Thymus (tissue), 11 donors: ENCODE measurements at regions not wholly inside any gene's neighbourhood (a gene's known extent, or its start where the extent isn't known, plus 50 kb on each side); places are given as distances from the start of the nearest gene placed in this dataset.
A peak's percentile ranks its signal among the peaks of the same experiment; 100 is the strongest.

Experiments used
- DNase-seq, 9 donors: peaks; one replicate each; pipeline ENCODE4 v3.0.0-alpha.2; 2013; ENCODE audit warnings: low spot score in 9 of 9, low read depth in 6 of 9, missing footprints in 1 of 9
- H3K27ac ChIP-seq, 2 donors: one replicate each; pipeline ENCODE4 v1.5.1; 2013; ENCODE audit warnings: control low read depth in 1 of 2, low read depth in 1 of 2, low read length in 1 of 2, mild to moderate bottlenecking in 1 of 2, moderate library complexity in 1 of 2
- H3K27me3 ChIP-seq, 2 donors: one replicate each; pipeline ENCODE4 v1.5.1; 2013; ENCODE audit warnings: low read length in 1 of 2; ENCODE audit not compliant: control insufficient read depth in 2 of 2, insufficient read depth in 1 of 2
- H3K36me3 ChIP-seq, 2 donors: one replicate each; pipeline ENCODE4 v1.5.1; 2013; ENCODE audit warnings: low read length in 1 of 2, mild to moderate bottlenecking in 1 of 2, moderate library complexity in 1 of 2; ENCODE audit not compliant: control insufficient read depth in 2 of 2, insufficient read depth in 2 of 2
- H3K4me1 ChIP-seq, 2 donors: one replicate each; pipeline ENCODE4 v1.5.1; 2013; ENCODE audit warnings: low read length in 2 of 2; ENCODE audit not compliant: control insufficient read depth in 2 of 2, insufficient read depth in 2 of 2
- H3K4me3 ChIP-seq, 2 donors: one replicate each; pipeline ENCODE4 v1.5.1; 2013; ENCODE audit warnings: low read length in 2 of 2, control low read depth in 1 of 2, mild to moderate bottlenecking in 1 of 2
- H3K9me3 ChIP-seq, 2 donors: one replicate each; pipeline ENCODE4 v1.5.1; 2013; ENCODE audit warnings: low read length in 1 of 2, mild to moderate bottlenecking in 1 of 2; ENCODE audit not compliant: control insufficient read depth in 2 of 2, insufficient read depth in 1 of 2
- WGBS: extraction: QIAGEN DNeasy Blood & Tissue Kit; methylation state at CpG from one replicate; pipeline ENCODE4 v1.1.7; 2013; 5-methylcytosine and 5-hydroxymethylcytosine counted together
- donor health status: healthy.

GRCh38 chr17:34168989-34169388, 86.1 kb upstream of the CCL2 start:
- Histone ChIP-seq H3K9me3 (no peaks in the 10 kb centered on the region), H3K4me3 (no peak overlapping the region), H3K27ac (no peak overlapping the region), H3K4me1 (peaks cover 5 to 11% of the 10 kb centered on the region in 2 donors), H3K36me3 (no peaks in the 10 kb centered on the region), H3K27me3 (no peaks in the 10 kb centered on the region)
- 96% methylated on average over 4 of the region's 4 CpGs for WGBS
- DNase-seq = no peak

- Histone ChIP-seq H3K4me3 (no peak overlapping the region), H3K36me3 (no peaks in the 10 kb centered on the region), H3K4me1 (peaks cover 5 to 11% of the 10 kb centered on the region in 2 donors), H3K9me3 (no peaks in the 10 kb centered on the region), H3K27ac (no peak overlapping the region), H3K27me3 (no peaks in the 10 kb centered on the region)
- DNase-seq = no peak
These were observed 85.6 kb upstream of the CCL2 start for GRCh38 chr17:34169496-34169895.

DNA sequence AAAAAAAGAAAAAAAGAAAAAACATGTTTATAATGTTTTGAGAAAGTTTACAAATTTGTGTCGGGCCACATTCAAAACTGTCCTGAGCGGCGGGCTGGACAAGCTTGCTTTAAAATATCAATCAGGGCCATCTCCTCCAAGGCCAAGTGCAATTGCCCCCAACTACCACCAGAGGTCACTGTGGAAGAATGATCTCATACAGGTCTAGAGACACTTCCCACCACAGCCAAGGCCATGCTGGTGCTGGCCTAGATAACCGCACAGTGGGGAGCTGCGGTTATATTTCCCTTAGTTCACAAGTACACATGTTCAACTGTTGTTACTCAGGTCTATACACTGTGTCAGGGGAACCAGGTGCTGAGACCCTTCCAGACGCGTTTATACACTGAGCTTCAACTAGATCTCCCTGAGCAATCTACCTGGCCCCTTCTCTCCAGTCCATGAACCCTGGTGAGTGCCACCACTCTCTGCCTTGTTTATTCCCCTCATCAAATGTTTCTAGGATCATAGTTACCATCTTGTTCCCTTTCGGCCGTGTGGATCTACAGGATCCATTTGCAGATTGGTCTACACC, 83.8 kb upstream of the CCL2 start:
- Histone ChIP-seq H3K36me3 (no peaks in the 10 kb centered on the region), H3K27me3 (no peaks in the 10 kb centered on the region), H3K27ac (peak overlapping the region; percentile 76 to 89), H3K9me3 (no peaks in the 10 kb centered on the region), H3K4me3 (no peak overlapping the region), H3K4me1 (peaks cover 5 to 11% of the 10 kb centered on the region in 2 donors)
- 35% methylated on average over 9 of the region's 9 CpGs for WGBS
- DNase-seq = peak; percentile 63 to 93 (median 85)

- Histone ChIP-seq H3K4me1 (peaks cover 11 to 18% of the 10 kb centered on the region in 2 donors), H3K4me3 (no peak overlapping the region), H3K27ac (peak overlapping the region in 1 of 2 donors; percentile 89), H3K27me3 (no peaks in the 10 kb centered on the region), H3K36me3 (no peaks in the 10 kb centered on the region), H3K9me3 (no peaks in the 10 kb centered on the region)
- DNase-seq = no peak
These were observed 82.6 kb upstream of the CCL2 start for GRCh38 chr17:34172390-34172918.

DNA sequence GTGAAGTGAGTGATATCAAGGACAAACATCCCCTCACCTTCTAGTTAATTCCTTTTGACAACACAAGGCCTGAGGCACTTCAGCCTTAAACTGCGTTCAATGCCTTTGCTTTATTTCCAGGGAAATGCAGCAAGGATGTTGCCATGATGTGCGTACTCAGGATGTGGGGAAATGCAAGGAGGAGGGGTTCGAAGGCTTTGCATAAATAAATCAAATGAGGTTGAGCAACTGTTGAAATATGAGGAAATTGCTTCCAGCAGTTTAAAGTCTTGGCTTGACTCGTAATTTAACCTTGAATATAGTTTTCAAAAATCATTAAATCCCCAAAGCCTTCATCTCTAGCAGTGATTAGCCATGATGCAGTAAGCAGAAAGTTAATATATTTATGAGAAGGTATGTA, 81.8 kb upstream of the CCL2 start:
- no peaks in the 10 kb centered on the region for H3K27me3 ChIP-seq
- H3K4me1 ChIP-seq = peaks cover 19 to 25% of the 10 kb centered on the region in 2 donors
- H3K9me3 ChIP-seq = no peaks in the 10 kb centered on the region
- 88% methylated on average over 4 of the region's 4 CpGs for WGBS
- H3K4me3 ChIP-seq = no peak overlapping the region
- DNase-seq = no peak
- H3K36me3 ChIP-seq = no peaks in the 10 kb centered on the region
- no peak overlapping the region for H3K27ac ChIP-seq

DNA sequence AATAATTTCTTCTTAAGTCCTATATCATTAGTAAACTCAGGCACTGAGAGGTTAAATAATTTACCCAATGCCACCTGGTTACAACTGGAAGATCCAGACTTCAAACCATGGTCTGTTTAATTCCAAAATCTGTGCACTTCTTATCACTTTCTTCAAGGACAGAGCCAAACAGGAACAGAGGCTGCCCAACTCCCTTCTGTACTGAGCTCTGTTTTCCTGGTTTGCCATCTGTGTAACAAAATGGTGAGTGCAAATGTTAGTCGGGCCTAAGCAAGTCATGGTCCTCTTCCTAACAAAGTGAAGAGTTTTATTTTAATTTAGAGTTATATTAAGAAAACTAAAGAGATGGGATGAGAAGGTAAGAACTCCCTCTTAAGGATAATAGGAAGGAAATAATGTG, 80.6 kb upstream of the CCL2 start:
- Histone ChIP-seq H3K9me3 (no peaks in the 10 kb centered on the region), H3K4me1 (peaks cover 26 to 28% of the 10 kb centered on the region in 2 donors), H3K27me3 (no peaks in the 10 kb centered on the region), H3K27ac (no peak overlapping the region), H3K36me3 (no peaks in the 10 kb centered on the region), H3K4me3 (no peak overlapping the region)
- 97% methylated on average over 1 of the region's 1 CpG for WGBS
- DNase-seq = no peak

GRCh38 chr17:34176440-34176839, 78.6 kb upstream of the CCL2 start:
- H3K9me3 ChIP-seq = no peaks in the 10 kb centered on the region
- DNase-seq = no peak
- H3K4me1 ChIP-seq = peaks cover 24 to 27% of the 10 kb centered on the region in 2 donors
- H3K4me3 ChIP-seq = no peak overlapping the region
- no peaks in the 10 kb centered on the region for H3K27me3 ChIP-seq
- no peaks in the 10 kb centered on the region for H3K36me3 ChIP-seq
- no peak overlapping the region for H3K27ac ChIP-seq
- WGBS = 98% methylated on average over 2 of the region's 2 CpGs

- no peak for DNase-seq
- H3K9me3 ChIP-seq = no peaks in the 10 kb centered on the region
- no peak overlapping the region for H3K4me3 ChIP-seq
- peak overlapping the region in 1 of 2 donors; percentile 62 for H3K27ac ChIP-seq
- WGBS = 0% methylated on average over 1 of the region's 1 CpG
- H3K27me3 ChIP-seq = no peaks in the 10 kb centered on the region
- no peaks in the 10 kb centered on the region for H3K36me3 ChIP-seq
- peaks cover 24 to 30% of the 10 kb centered on the region in 2 donors for H3K4me1 ChIP-seq
These were observed 77.4 kb upstream of the CCL2 start for GRCh38 chr17:34177642-34178041.

DNA sequence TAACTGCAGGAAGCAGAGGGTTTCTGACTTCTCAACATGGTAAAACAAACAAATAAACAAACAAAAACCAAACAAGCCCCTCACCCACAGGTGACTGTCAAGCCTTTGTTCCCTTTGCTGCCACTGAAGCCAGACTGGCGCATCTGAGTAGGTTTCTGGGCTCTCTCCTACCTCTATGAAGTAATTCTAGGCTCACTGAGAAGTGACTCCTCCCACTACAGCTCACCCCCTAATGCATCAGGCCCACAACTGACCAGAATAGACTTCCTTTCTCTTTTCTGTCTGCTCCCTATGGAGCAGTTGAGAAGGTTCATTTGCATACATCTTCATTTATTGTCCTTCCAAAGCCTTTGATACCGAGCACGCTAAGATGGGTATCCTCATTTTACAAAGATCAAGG, 77.0 kb upstream of the CCL2 start:
- Histone ChIP-seq H3K4me1 (peaks cover 27 to 30% of the 10 kb centered on the region in 2 donors), H3K4me3 (no peak overlapping the region), H3K9me3 (no peaks in the 10 kb centered on the region), H3K27ac (peak overlapping the region; percentile 52 to 62), H3K36me3 (no peaks in the 10 kb centered on the region), H3K27me3 (no peaks in the 10 kb centered on the region)
- peak in 2 of 9 donors; percentile 23 to 59 for DNase-seq
- WGBS = 78% methylated on average over 3 of the region's 3 CpGs
